ENCODE measurements at regions not wholly inside any gene's neighbourhood (a gene's known extent, or its start where the extent isn't known, plus 50 kb on each side); places are given as distances from the start of the nearest gene placed in this dataset.
"Not testable (repeated sequence)": the region's sequence is repeated elsewhere in the genome, so short reads cannot be mapped to it uniquely, and the experiment has no call there.

- WGBS, result 94% methylated on average over 5 of the region's 5 CpGs
- Histone ChIP-seq H3K27me3 (ENCODE audit: insufficient read depth, low read length) (no peaks in the 10 kb centered on the region), H3K36me3 (ENCODE audit: insufficient read depth, low read length) (no peaks in the 10 kb centered on the region), H3K4me1 (ENCODE audit: insufficient read depth, low read length) (no peaks in the 10 kb centered on the region), H3K9ac (ENCODE audit: low read depth, low read length) (no peak overlapping the region), H3K9me3 (ENCODE audit: insufficient read depth, low read depth, low read length) (no peaks in the 10 kb centered on the region), H3K27ac (ENCODE audit: low read depth, low read length) (no peak overlapping the region), H3K4me3 (ENCODE audit: low read length) (no peak overlapping the region)
Measured at GRCh38 chr1:157431751-157432150, 120.6 kb downstream of the FCRL5 start.

- WGBS, result 90% methylated on average over 5 of the region's 5 CpGs
- Histone ChIP-seq H3K4me3 (ENCODE audit: low read length) (no peak overlapping the region), H3K9ac (ENCODE audit: low read depth, low read length) (no peak overlapping the region), H3K27me3 (ENCODE audit: insufficient read depth, low read length) (no peaks in the 10 kb centered on the region), H3K36me3 (ENCODE audit: insufficient read depth, low read length) (no peaks in the 10 kb centered on the region), H3K27ac (ENCODE audit: low read depth, low read length) (no peak overlapping the region), H3K4me1 (ENCODE audit: insufficient read depth, low read length) (no peaks in the 10 kb centered on the region), H3K9me3 (ENCODE audit: insufficient read depth, low read depth, low read length) (no peaks in the 10 kb centered on the region)
Measured at GRCh38 chr1:157429601-157430240, 122.6 kb downstream of the FCRL5 start.

- not testable (repeated sequence) for H3K27me3 ChIP-seq (ENCODE audit: insufficient read depth, low read length); H3K27ac ChIP-seq (ENCODE audit: low read depth, low read length); H3K9me3 ChIP-seq (ENCODE audit: insufficient read depth, low read depth, low read length); H3K4me1 ChIP-seq (ENCODE audit: insufficient read depth, low read length); H3K4me3 ChIP-seq (ENCODE audit: low read length); H3K36me3 ChIP-seq (ENCODE audit: insufficient read depth, low read length); H3K9ac ChIP-seq (ENCODE audit: low read depth, low read length)
- WGBS, result 93% methylated on average over 1 of the region's 1 CpG
Measured at GRCh38 chr1:157423764-157424163, 128.6 kb downstream of the FCRL5 start.

- Histone ChIP-seq H3K27ac (ENCODE audit: low read depth, low read length) (no peak overlapping the region), H3K27me3 (ENCODE audit: insufficient read depth, low read length) (no peaks in the 10 kb centered on the region), H3K4me3 (ENCODE audit: low read length) (no peak overlapping the region), H3K36me3 (ENCODE audit: insufficient read depth, low read length) (no peaks in the 10 kb centered on the region), H3K9ac (ENCODE audit: low read depth, low read length) (no peak overlapping the region), H3K4me1 (ENCODE audit: insufficient read depth, low read length) (no peaks in the 10 kb centered on the region), H3K9me3 (ENCODE audit: insufficient read depth, low read depth, low read length) (0 out of 2 replicates have a peak, but pooled peaks cover 2% of the 10 kb centered on the region)
- 94% methylated on average over 6 of the region's 6 CpGs for WGBS
Measured at GRCh38 chr1:157419845-157420542, 132.3 kb downstream of the FCRL5 start.

- Histone ChIP-seq H3K36me3 (ENCODE audit: insufficient read depth, low read length) (no peaks in the 10 kb centered on the region), H3K9me3 (ENCODE audit: insufficient read depth, low read depth, low read length) (no peaks in the 10 kb centered on the region), H3K4me3 (ENCODE audit: low read length) (no peak overlapping the region), H3K27ac (ENCODE audit: low read depth, low read length) (no peak overlapping the region), H3K4me1 (ENCODE audit: insufficient read depth, low read length) (no peaks in the 10 kb centered on the region), H3K27me3 (ENCODE audit: insufficient read depth, low read length) (no peaks in the 10 kb centered on the region), H3K9ac (ENCODE audit: low read depth, low read length) (no peak overlapping the region)
- 97% methylated on average over 3 of the region's 3 CpGs for WGBS
Measured at GRCh38 chr1:157418659-157419058, 133.7 kb downstream of the FCRL5 start.

GRCh38 chr1:157418231-157418630 is 134.1 kb downstream of the FCRL5 start:
- Histone ChIP-seq H3K27ac (ENCODE audit: low read depth, low read length) (no peak overlapping the region), H3K36me3 (ENCODE audit: insufficient read depth, low read length) (no peaks in the 10 kb centered on the region), H3K9me3 (ENCODE audit: insufficient read depth, low read depth, low read length) (no peaks in the 10 kb centered on the region), H3K27me3 (ENCODE audit: insufficient read depth, low read length) (no peaks in the 10 kb centered on the region), H3K9ac (ENCODE audit: low read depth, low read length) (no peak overlapping the region), H3K4me3 (ENCODE audit: low read length) (no peak overlapping the region), H3K4me1 (ENCODE audit: insufficient read depth, low read length) (no peaks in the 10 kb centered on the region)
- 87% methylated on average over 1 of the region's 1 CpG for WGBS

- Histone ChIP-seq H3K9ac (ENCODE audit: low read depth, low read length) (no peak overlapping the region), H3K4me1 (ENCODE audit: insufficient read depth, low read length) (no peaks in the 10 kb centered on the region), H3K27ac (ENCODE audit: low read depth, low read length) (no peak overlapping the region), H3K27me3 (ENCODE audit: insufficient read depth, low read length) (no peaks in the 10 kb centered on the region), H3K36me3 (ENCODE audit: insufficient read depth, low read length) (no peaks in the 10 kb centered on the region), H3K4me3 (ENCODE audit: low read length) (no peak overlapping the region), H3K9me3 (ENCODE audit: insufficient read depth, low read depth, low read length) (no peaks in the 10 kb centered on the region)
- 92% methylated on average over 5 of the region's 5 CpGs for WGBS
Measured at GRCh38 chr1:157415661-157416060, 136.7 kb downstream of the FCRL5 start.

GRCh38 chr1:157412308-157412707 is 140.0 kb downstream of the FCRL5 start:
- H3K27ac ChIP-seq (ENCODE audit: low read depth, low read length), result no peak overlapping the region
- no peak overlapping the region for H3K4me3 ChIP-seq (ENCODE audit: low read length)
- H3K36me3 ChIP-seq (ENCODE audit: insufficient read depth, low read length), result no peaks in the 10 kb centered on the region
- WGBS, result 94% methylated on average over 2 of the region's 2 CpGs
- no peaks in the 10 kb centered on the region for H3K9me3 ChIP-seq (ENCODE audit: insufficient read depth, low read depth, low read length)
- H3K27me3 ChIP-seq (ENCODE audit: insufficient read depth, low read length), result no peaks in the 10 kb centered on the region
- no peaks in the 10 kb centered on the region for H3K4me1 ChIP-seq (ENCODE audit: insufficient read depth, low read length)
- no peak overlapping the region for H3K9ac ChIP-seq (ENCODE audit: low read depth, low read length)

GRCh38 chr1:157411769-157412168 is 140.5 kb downstream of the FCRL5 start:
- H3K9me3 ChIP-seq (ENCODE audit: insufficient read depth, low read depth, low read length), result no peaks in the 10 kb centered on the region
- 82% methylated on average over 4 of the region's 4 CpGs for WGBS
- H3K27ac ChIP-seq (ENCODE audit: low read depth, low read length), result no peak overlapping the region
- no peak overlapping the region for H3K4me3 ChIP-seq (ENCODE audit: low read length)
- no peak overlapping the region for H3K9ac ChIP-seq (ENCODE audit: low read depth, low read length)
- no peaks in the 10 kb centered on the region for H3K4me1 ChIP-seq (ENCODE audit: insufficient read depth, low read length)
- H3K27me3 ChIP-seq (ENCODE audit: insufficient read depth, low read length), result no peaks in the 10 kb centered on the region
- H3K36me3 ChIP-seq (ENCODE audit: insufficient read depth, low read length), result no peaks in the 10 kb centered on the region

GRCh38 chr1:157411064-157411463 is 141.3 kb downstream of the FCRL5 start:
- no peak overlapping the region for H3K27ac ChIP-seq (ENCODE audit: low read depth, low read length)
- 94% methylated on average over 2 of the region's 2 CpGs for WGBS
- no peaks in the 10 kb centered on the region for H3K27me3 ChIP-seq (ENCODE audit: insufficient read depth, low read length)
- no peak overlapping the region for H3K4me3 ChIP-seq (ENCODE audit: low read length)
- H3K9me3 ChIP-seq (ENCODE audit: insufficient read depth, low read depth, low read length), result no peaks in the 10 kb centered on the region
- no peaks in the 10 kb centered on the region for H3K4me1 ChIP-seq (ENCODE audit: insufficient read depth, low read length)
- no peak overlapping the region for H3K9ac ChIP-seq (ENCODE audit: low read depth, low read length)
- no peaks in the 10 kb centered on the region for H3K36me3 ChIP-seq (ENCODE audit: insufficient read depth, low read length)

GRCh38 chr1:157410457-157410856 is 141.9 kb downstream of the FCRL5 start:
- no peaks in the 10 kb centered on the region for H3K27me3 ChIP-seq (ENCODE audit: insufficient read depth, low read length)
- H3K9ac ChIP-seq (ENCODE audit: low read depth, low read length), result no peak overlapping the region
- H3K9me3 ChIP-seq (ENCODE audit: insufficient read depth, low read depth, low read length), result no peaks in the 10 kb centered on the region
- WGBS, result 82% methylated on average over 5 of the region's 5 CpGs
- H3K27ac ChIP-seq (ENCODE audit: low read depth, low read length), result no peak overlapping the region
- H3K4me3 ChIP-seq (ENCODE audit: low read length), result no peak overlapping the region
- no peaks in the 10 kb centered on the region for H3K36me3 ChIP-seq (ENCODE audit: insufficient read depth, low read length)
- no peaks in the 10 kb centered on the region for H3K4me1 ChIP-seq (ENCODE audit: insufficient read depth, low read length)
